ENCODE measurements at regions not wholly inside any gene's neighbourhood (a gene's known extent, or its start where the extent isn't known, plus 50 kb on each side); places are given as distances from the start of the nearest gene placed in this dataset.
"Not testable (repeated sequence)": the region's sequence is repeated elsewhere in the genome, so short reads cannot be mapped to it uniquely, and the experiment has no call there.

DNA sequence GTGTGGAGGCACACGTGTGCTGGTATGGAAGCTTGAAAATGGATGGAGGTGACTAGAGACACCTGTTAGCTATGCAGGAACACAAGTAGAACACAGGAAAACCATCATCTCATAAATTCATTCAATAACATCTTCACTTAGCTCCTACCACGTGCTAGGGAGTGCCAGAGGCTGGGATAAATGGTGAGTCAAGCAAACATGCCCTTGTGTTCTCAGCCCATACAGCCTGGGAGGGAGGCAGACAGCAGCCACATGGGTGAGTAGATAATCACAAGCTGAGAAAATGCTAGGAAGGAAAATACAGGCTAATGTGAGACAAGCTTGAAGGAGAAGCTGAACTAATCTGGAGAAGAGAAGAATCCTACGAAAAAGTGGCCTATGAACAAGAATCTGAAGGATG is 468.0 kb upstream of the ZMIZ1 start:
- Histone ChIP-seq H3K27me3 (no peaks in the 10 kb centered on the region), H3K4me3 (no peak overlapping the region), H3K36me3 (no peaks in the 10 kb centered on the region), H3K4me1 (no peaks in the 10 kb centered on the region), H3K27ac (no peak overlapping the region), H3K9me3 (no peaks in the 10 kb centered on the region)
- DNase-seq (ENCODE audit: low spot score in 2 of 2) = no peak
- TF ChIP-seq, protein P1, sequence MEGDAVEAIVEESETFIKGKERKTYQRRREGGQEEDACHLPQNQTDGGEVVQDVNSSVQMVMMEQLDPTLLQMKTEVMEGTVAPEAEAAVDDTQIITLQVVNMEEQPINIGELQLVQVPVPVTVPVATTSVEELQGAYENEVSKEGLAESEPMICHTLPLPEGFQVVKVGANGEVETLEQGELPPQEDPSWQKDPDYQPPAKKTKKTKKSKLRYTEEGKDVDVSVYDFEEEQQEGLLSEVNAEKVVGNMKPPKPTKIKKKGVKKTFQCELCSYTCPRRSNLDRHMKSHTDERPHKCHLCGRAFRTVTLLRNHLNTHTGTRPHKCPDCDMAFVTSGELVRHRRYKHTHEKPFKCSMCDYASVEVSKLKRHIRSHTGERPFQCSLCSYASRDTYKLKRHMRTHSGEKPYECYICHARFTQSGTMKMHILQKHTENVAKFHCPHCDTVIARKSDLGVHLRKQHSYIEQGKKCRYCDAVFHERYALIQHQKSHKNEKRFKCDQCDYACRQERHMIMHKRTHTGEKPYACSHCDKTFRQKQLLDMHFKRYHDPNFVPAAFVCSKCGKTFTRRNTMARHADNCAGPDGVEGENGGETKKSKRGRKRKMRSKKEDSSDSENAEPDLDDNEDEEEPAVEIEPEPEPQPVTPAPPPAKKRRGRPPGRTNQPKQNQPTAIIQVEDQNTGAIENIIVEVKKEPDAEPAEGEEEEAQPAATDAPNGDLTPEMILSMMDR (IDR thresholded peaks at IDR 0.05) = no peak
- TF ChIP-seq POLR2AphosphoS5 (IDR thresholded peaks at IDR 0.05) (no peak), POLR2A (IDR thresholded peaks at IDR 0.05) (no peak), EP300 (IDR thresholded peaks at IDR 0.05) (no peak)
- WGBS = 81% methylated on average over 3 of the region's 3 CpGs

DNA sequence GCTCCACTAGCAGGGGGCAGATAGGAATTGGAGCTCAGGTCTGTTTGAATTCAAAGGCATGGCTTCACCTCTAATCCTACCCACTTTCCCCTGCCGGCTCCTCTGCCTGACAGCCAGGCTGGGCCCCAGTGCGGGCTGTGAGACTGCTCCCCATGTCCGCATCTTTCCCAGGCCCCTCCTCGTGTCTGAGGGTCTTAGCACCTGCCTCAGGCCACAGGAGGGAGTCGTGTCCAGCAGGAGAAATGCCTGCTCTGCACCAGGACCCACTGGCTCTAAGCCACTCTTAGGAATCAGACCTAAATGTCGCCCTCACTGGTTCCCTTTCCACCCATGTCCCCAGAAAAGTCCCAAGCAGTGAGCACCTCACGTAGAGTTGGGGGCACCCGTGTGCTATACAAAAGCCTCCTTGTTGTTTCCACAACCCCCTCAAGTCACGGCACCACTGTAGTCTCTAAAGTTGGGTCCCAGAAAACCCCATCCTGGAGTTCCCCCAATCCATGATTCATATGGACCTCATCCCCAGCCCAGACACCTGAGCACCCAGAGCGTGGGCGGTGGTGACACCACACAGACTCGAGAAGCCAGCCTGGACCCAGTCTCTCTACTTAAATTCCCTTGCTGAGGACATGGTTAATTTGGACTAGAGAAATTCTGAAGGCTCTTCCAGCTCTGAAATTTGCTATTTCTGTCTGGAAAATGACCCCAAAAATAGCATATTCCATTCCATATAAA is 466.4 kb upstream of the ZMIZ1 start:
- no peak overlapping the region for H3K4me3 ChIP-seq
- 87% methylated on average over 9 of the region's 12 CpGs for WGBS
- H3K27me3 ChIP-seq = no peaks in the 10 kb centered on the region
- no peak for DNase-seq (ENCODE audit: low spot score in 2 of 2)
- no peaks in the 10 kb centered on the region for H3K4me1 ChIP-seq
- no peaks in the 10 kb centered on the region for H3K36me3 ChIP-seq
- TF ChIP-seq, protein P1 (IDR thresholded peaks at IDR 0.05) = no peak
- no peak for TF ChIP-seq EP300 (IDR thresholded peaks at IDR 0.05)
- no peak for TF ChIP-seq POLR2A (IDR thresholded peaks at IDR 0.05)
- TF ChIP-seq POLR2AphosphoS5 (IDR thresholded peaks at IDR 0.05) = no peak
- H3K27ac ChIP-seq = no peak overlapping the region
- no peaks in the 10 kb centered on the region for H3K9me3 ChIP-seq

DNA sequence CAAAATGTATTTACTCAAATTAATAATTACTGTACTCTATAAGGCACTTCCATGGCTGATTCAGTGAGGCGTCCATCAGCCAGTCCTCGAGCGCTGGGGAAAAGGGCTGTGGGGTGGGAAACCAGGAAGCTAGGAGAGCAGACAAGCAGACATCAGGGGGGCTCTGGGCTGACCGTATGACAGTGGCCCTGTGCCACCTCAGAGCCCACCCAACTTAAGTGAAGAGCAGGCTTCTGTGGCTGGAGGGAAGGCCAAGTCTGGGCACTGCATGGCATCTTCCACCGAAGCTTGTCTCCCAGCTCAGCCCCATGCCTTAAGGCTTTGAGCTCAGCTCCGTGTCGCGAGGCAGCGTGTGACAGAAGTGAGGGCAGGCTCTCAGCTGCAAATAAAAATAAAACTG is 464.5 kb upstream of the ZMIZ1 start:
- Histone ChIP-seq H3K36me3 (no peaks in the 10 kb centered on the region), H3K27me3 (no peaks in the 10 kb centered on the region), H3K27ac (no peak overlapping the region), H3K4me3 (no peak overlapping the region), H3K9me3 (no peaks in the 10 kb centered on the region), H3K4me1 (no peaks in the 10 kb centered on the region)
- WGBS = 85% methylated on average over 9 of the region's 9 CpGs
- TF ChIP-seq EP300 (IDR thresholded peaks at IDR 0.05) (no peak), POLR2A (IDR thresholded peaks at IDR 0.05) (no peak), POLR2AphosphoS5 (IDR thresholded peaks at IDR 0.05) (no peak)
- TF ChIP-seq, protein P1 (IDR thresholded peaks at IDR 0.05) = no peak
- DNase-seq (ENCODE audit: low spot score in 2 of 2) = no peak

DNA sequence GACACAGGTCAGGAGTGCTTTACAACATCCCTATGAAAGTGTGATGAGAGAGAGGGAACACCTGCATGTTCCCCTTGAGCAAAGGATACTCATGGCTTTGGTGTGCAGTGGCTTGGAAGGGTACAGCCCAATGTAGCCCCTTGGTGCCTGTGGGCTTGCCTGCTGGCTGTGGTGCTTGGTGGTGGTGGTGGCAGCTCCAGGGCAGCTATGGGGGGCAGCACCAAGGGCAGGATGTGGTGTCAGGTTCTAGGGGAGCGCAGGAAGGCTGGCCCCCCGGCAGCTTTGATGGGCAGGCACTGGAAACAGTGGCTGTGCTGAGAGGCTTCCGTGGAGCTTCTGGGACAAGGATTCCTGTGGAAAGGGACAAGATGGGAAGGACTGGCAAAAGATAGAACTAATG is 464.0 kb upstream of the ZMIZ1 start:
- no peaks in the 10 kb centered on the region for H3K27me3 ChIP-seq

DNA sequence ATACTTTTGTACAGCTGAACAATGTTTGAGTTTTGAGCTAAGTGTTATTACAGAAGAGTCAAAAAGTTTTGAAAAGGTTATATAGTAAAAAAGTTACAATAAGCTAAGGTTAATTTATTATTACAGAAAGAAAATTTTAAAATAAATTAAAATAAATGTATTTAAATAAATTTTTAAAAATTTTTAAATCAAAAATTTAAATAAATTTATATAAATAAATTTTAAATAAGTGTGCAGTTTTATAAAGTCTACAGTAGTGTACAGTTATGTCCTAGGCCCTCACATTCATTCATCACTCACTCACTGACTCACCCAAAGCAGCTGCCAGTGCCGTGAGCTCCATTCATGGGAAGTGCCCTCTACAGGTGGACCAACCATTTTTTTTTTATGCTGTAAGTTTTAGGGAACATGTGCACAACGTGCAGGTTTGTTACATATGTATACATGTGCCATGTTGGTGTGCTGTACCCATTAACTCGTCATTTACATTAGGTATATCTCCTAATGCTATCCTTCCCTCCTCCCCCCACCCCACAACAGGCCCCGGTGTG is 462.9 kb upstream of the ZMIZ1 start:
- WGBS = 68% methylated on average over 4 of the region's 4 CpGs
- TF ChIP-seq POLR2AphosphoS5 (IDR thresholded peaks at IDR 0.05) (no peak), POLR2A (IDR thresholded peaks at IDR 0.05) (no peak), EP300 (IDR thresholded peaks at IDR 0.05) (no peak)
- TF ChIP-seq, protein P1 (IDR thresholded peaks at IDR 0.05) = no peak
- H3K4me1 ChIP-seq = no peaks in the 10 kb centered on the region
- H3K4me3 ChIP-seq = no peak overlapping the region
- H3K27ac ChIP-seq = no peak overlapping the region
- no peaks in the 10 kb centered on the region for H3K36me3 ChIP-seq
- H3K9me3 ChIP-seq = peaks cover 5% of the 10 kb centered on the region
- no peaks in the 10 kb centered on the region for H3K27me3 ChIP-seq
- DNase-seq (ENCODE audit: low spot score in 2 of 2) = no peak

More for the DNA sequence above, 464.0 kb upstream of the ZMIZ1 start:
- no peak for DNase-seq (ENCODE audit: low spot score in 2 of 2)
- H3K36me3 ChIP-seq = no peaks in the 10 kb centered on the region
- WGBS = 65% methylated on average over 3 of the region's 3 CpGs
- H3K4me1 ChIP-seq = no peaks in the 10 kb centered on the region
- no peak overlapping the region for H3K4me3 ChIP-seq
- H3K27ac ChIP-seq = no peak overlapping the region
- TF ChIP-seq EP300 (IDR thresholded peaks at IDR 0.05) (no peak), POLR2AphosphoS5 (IDR thresholded peaks at IDR 0.05) (no peak), POLR2A (IDR thresholded peaks at IDR 0.05) (no peak)
- TF ChIP-seq, protein P1 (IDR thresholded peaks at IDR 0.05) = no peak
- peaks cover 1% of the 10 kb centered on the region for H3K9me3 ChIP-seq

DNA sequence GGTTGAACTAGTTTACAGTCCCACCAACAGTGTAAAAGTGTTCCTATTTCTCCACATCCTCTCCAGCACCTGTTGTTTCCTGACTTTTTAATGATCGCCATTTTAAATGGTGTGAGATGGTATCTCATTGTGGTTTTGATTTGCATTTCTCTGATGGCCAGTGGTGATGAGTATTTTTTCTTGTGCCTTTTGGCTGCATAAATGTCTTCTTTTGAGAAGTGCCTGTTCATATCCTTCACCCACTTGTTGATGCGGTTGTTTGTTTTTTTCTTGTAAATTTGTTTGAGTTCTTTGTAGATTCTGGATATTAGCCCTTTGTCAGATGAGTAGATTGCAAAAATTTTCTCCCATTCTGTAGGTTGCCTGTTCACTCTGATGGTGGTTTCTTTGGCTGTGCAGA is 462.0 kb upstream of the ZMIZ1 start:
- H3K27me3 ChIP-seq; H3K9me3 ChIP-seq; H3K4me1 ChIP-seq; DNase-seq (ENCODE audit: low spot score in 2 of 2); H3K36me3 ChIP-seq; H3K27ac ChIP-seq; H3K4me3 ChIP-seq: not testable (repeated sequence)
- WGBS = 82% methylated on average over 2 of the region's 2 CpGs

Data from suprapubic skin (tissue), 4 donors.